Smooth muscle cell (in vitro differentiated cells): ENCODE measurements at regions not wholly inside any gene's neighbourhood (a gene's known extent, or its start where the extent isn't known, plus 50 kb on each side); places are given as distances from the start of the nearest gene placed in this dataset.
A peak's percentile ranks its signal among the peaks of the same experiment; 100 is the strongest.

Source experiments
- DNase-seq: peaks from one replicate; lab custom pipeline; 2025; ENCODE audit not compliant: unreplicated experiment; lab: John Stamatoyannopoulos, UW
- H2AFZ ChIP-seq: fragments of 200-600 bp; sonication (generic); 2 replicates; pipeline ENCODE4 v1.6.0; 2016; ENCODE audit warnings: antibody characterized with exemption, low read depth, mild to moderate bottlenecking
- H3F3A ChIP-seq: fragments of 200-600 bp; sonication (generic); 2 replicates; pipeline ENCODE4 v1.6.0; 2017; ENCODE audit warnings: antibody characterized with exemption, low read depth
- H3K27ac ChIP-seq: fragments of 200-600 bp; sonication (generic); 2 replicates; pipeline ENCODE4 v1.5.1; 2016; ENCODE audit warnings: low read depth, mild to moderate bottlenecking
- H3K27me3 ChIP-seq: fragments of 200-600 bp; sonication (generic); 2 replicates; pipeline ENCODE4 v1.6.1; 2016; ENCODE audit warnings: low read depth, mild to moderate bottlenecking
- H3K36me3 ChIP-seq: fragments of 200-600 bp; sonication (generic); 2 replicates; pipeline ENCODE4 v1.5.1; 2016; ENCODE audit warnings: low read depth
- H3K4me1 ChIP-seq: fragments of 200-600 bp; sonication (generic); 2 replicates; pipeline ENCODE4 v1.5.1; 2016; ENCODE audit warnings: low read depth
- H3K4me2 ChIP-seq: fragments of 200-600 bp; sonication (generic); 2 replicates; pipeline ENCODE4 v1.6.0; 2016; ENCODE audit warnings: mild to moderate bottlenecking
- H3K4me3 ChIP-seq: fragments of 200-600 bp; sonication (generic); 2 replicates; pipeline ENCODE4 v1.5.1; 2016; ENCODE audit warnings: mild to moderate bottlenecking
- H3K79me2 ChIP-seq: fragments of 200-600 bp; sonication (generic); 2 replicates; pipeline ENCODE4 v1.6.0; 2016; ENCODE audit warnings: low read depth, mild to moderate bottlenecking
- H3K9ac ChIP-seq: fragments of 200-600 bp; sonication (generic); 2 replicates; pipeline ENCODE4 v1.6.0; 2016; ENCODE audit warnings: low read depth
- H3K9me3 ChIP-seq: fragments of 200-600 bp; sonication (generic); replicated peaks from 2 replicates; pipeline ENCODE4 v1.5.1; 2016; ENCODE audit warnings: low read depth
- H4K20me1 ChIP-seq: fragments of 200-600 bp; sonication (generic); 2 replicates; pipeline ENCODE4 v1.6.0; 2016; ENCODE audit warnings: low read depth
- CTCF ChIP-seq: fragments of 200-600 bp; sonication (generic); IDR thresholded peaks from 2 replicates; pipeline ENCODE4 v1.5.1; 2017; ENCODE audit warnings: borderline replicate concordance, mild to moderate bottlenecking, antibody characterized with exemption; ENCODE audit not compliant: insufficient read depth, poor library complexity, severe bottlenecking
- WGBS: methylation state at CpG from one replicate; pipeline ENCODE4 v1.1.7; 2016; ENCODE audit warnings: low lambda C conversion rate; 5-methylcytosine and 5-hydroxymethylcytosine counted together

- no peak for TF ChIP-seq CTCF
- Histone ChIP-seq H4K20me1 (no peaks in the 10 kb centered on the region), H3K4me1 (no peaks in the 10 kb centered on the region), H3K36me3 (no peaks in the 10 kb centered on the region), H3K27me3 (no peaks in the 10 kb centered on the region), H3K79me2 (no peaks in the 10 kb centered on the region), H3K9me3 (no peaks in the 10 kb centered on the region), H3K27ac (peak overlapping the region; percentile 25), H2AFZ (no peak overlapping the region), H3K4me3 (no peak overlapping the region), H3F3A (no peaks in the 10 kb centered on the region), H3K4me2 (no peak overlapping the region), H3K9ac (no peak overlapping the region)
- DNase-seq, result no peak
- 60% methylated on average over 1 of the region's 1 CpG for WGBS
These were observed 58.6 kb upstream of the ZBED3 start for GRCh38 chr5:77145666-77146065.

- WGBS, result 77% methylated on average over 1 of the region's 1 CpG
These were observed 57.7 kb upstream of the ZBED3 start for GRCh38 chr5:77144837-77145139.

GRCh38 chr5:77143998-77144836 is 57.1 kb upstream of the ZBED3 start:
- Histone ChIP-seq H3K4me3 (no peak overlapping the region), H3K9ac (no peak overlapping the region), H3K9me3 (no peaks in the 10 kb centered on the region), H3K27me3 (no peaks in the 10 kb centered on the region), H3K4me1 (no peaks in the 10 kb centered on the region), H3K36me3 (no peaks in the 10 kb centered on the region), H3F3A (no peaks in the 10 kb centered on the region), H3K4me2 (no peak overlapping the region), H3K27ac (no peak overlapping the region), H2AFZ (no peak overlapping the region), H3K79me2 (no peaks in the 10 kb centered on the region), H4K20me1 (no peaks in the 10 kb centered on the region)
- TF ChIP-seq CTCF, result peak; percentile 87
- no peak for DNase-seq
- WGBS, result 49% methylated on average over 14 of the region's 14 CpGs

More at GRCh38 chr5:77144837-77145139, 57.7 kb upstream of the ZBED3 start:
- H3K36me3 ChIP-seq, result no peaks in the 10 kb centered on the region
- no peak overlapping the region for H3K4me2 ChIP-seq
- H3K27me3 ChIP-seq, result no peaks in the 10 kb centered on the region
- H4K20me1 ChIP-seq, result no peaks in the 10 kb centered on the region
- no peak overlapping the region for H3K4me3 ChIP-seq
- H2AFZ ChIP-seq, result no peak overlapping the region
- DNase-seq, result no peak
- TF ChIP-seq CTCF, result no peak
- no peak overlapping the region for H3K27ac ChIP-seq
- no peaks in the 10 kb centered on the region for H3K9me3 ChIP-seq
- no peak overlapping the region for H3K9ac ChIP-seq
- no peaks in the 10 kb centered on the region for H3K79me2 ChIP-seq
- no peaks in the 10 kb centered on the region for H3F3A ChIP-seq
- no peaks in the 10 kb centered on the region for H3K4me1 ChIP-seq

- Histone ChIP-seq H3K4me2 (no peak overlapping the region), H3K9me3 (no peaks in the 10 kb centered on the region), H3K36me3 (no peaks in the 10 kb centered on the region), H3K27me3 (no peaks in the 10 kb centered on the region), H3F3A (no peaks in the 10 kb centered on the region), H3K9ac (no peak overlapping the region), H2AFZ (no peak overlapping the region), H3K79me2 (no peaks in the 10 kb centered on the region), H3K4me1 (no peaks in the 10 kb centered on the region), H3K27ac (no peak overlapping the region), H4K20me1 (no peaks in the 10 kb centered on the region), H3K4me3 (no peak overlapping the region)
- DNase-seq, result no peak
- no peak for TF ChIP-seq CTCF
These were observed 53.3 kb upstream of the ZBED3 start for GRCh38 chr5:77140350-77140749.
